Spleen (tissue), 11 donors: ENCODE measurements at regions not wholly inside any gene's neighbourhood (a gene's known extent, or its start where the extent isn't known, plus 50 kb on each side); places are given as distances from the start of the nearest gene placed in this dataset.
A peak's percentile ranks its signal among the peaks of the same experiment; 100 is the strongest.

Experiments used
- DNase-seq: peaks from one replicate; pipeline ENCODE4 v3.0.0-alpha.2; 2020
- H3K27ac ChIP-seq, 8 donors: fragments of 200-600 bp; sonication (generic) in 7 of 8; 1 replicate in 4 of 8; 2 replicates in 4 of 8; pipeline versions ENCODE4 v1.5.0 to v1.8.0; 2016 to 2021; ENCODE audit warnings: inconsistent platforms in 4 of 8, mild to moderate bottlenecking in 4 of 8, moderate library complexity in 1 of 8
- H3K27me3 ChIP-seq, 7 donors: fragments of 200-600 bp; sonication (generic) in 6 of 7; replicated peaks in 1 of 7; 1 replicate in 4 of 7; 2 replicates in 3 of 7; pipeline versions ENCODE4 v1.5.0 to v1.8.0; 2016 to 2021; ENCODE audit warnings: inconsistent platforms in 3 of 7, mild to moderate bottlenecking in 1 of 7
- H3K36me3 ChIP-seq, 6 donors: fragments of 200-600 bp; sonication (generic) in 5 of 6; 1 replicate in 4 of 6; 2 replicates in 2 of 6; pipeline versions ENCODE4 v1.5.0 to v1.8.0; 2016 to 2021; ENCODE audit warnings: inconsistent platforms in 2 of 6
- H3K4me1 ChIP-seq, 6 donors: fragments of 200-600 bp; sonication (generic) in 5 of 6; 1 replicate in 3 of 6; 2 replicates in 3 of 6; pipeline versions ENCODE4 v1.5.0 to v1.8.0; 2016 to 2021; ENCODE audit warnings: inconsistent platforms in 3 of 6
- H3K4me3 ChIP-seq, 8 donors: fragments of 200-600 bp; sonication (generic) in 7 of 8; 1 replicate in 4 of 8; 2 replicates in 4 of 8; pipeline versions ENCODE4 v1.5.0 to v1.8.0; 2016 to 2021; ENCODE audit warnings: inconsistent platforms in 4 of 8, mild to moderate bottlenecking in 4 of 8, moderate library complexity in 2 of 8
- H3K9me3 ChIP-seq, 8 donors: fragments of 200-600 bp; sonication (generic) in 7 of 8; 1 replicate in 4 of 8; 2 replicates in 4 of 8; pipeline versions ENCODE4 v1.5.0 to v1.8.0; 2016 to 2021; ENCODE audit warnings: inconsistent platforms in 4 of 8
- CTCF ChIP-seq, 11 experiments: fragments of 200-600 bp in 7 of 11; fragments of 450-650 bp in 4 of 11; sonication (generic) in 4 of 11; IDR thresholded peaks in 8 of 11; conservative IDR thresholded peaks in 3 of 11; 1 replicate in 7 of 11; 2 replicates in 4 of 11; pipeline versions ENCODE4 v1.4.0 to v1.8.0; 2016 to 2021; ENCODE audit warnings: antibody characterized with exemption in 11 of 11, inconsistent platforms in 4 of 11, mild to moderate bottlenecking in 1 of 11
- POLR2A ChIP-seq, 3 donors: fragments of 450-650 bp; IDR thresholded peaks; one replicate each; pipeline ENCODE4 v1.5.1; 2017; ENCODE audit warnings: antibody characterized with exemption in 3 of 3, mild to moderate bottlenecking in 1 of 3
- POLR2AphosphoS5 ChIP-seq, 3 donors: sonication (generic); formaldehyde crosslinking; IDR thresholded peaks; one replicate each; pipeline ENCODE4 v1.5.1; 2017; ENCODE audit warnings: antibody characterized with exemption in 3 of 3
- WGBS, 5 donors: extraction: QIAGEN DNeasy Blood & Tissue Kit in 3 of 5; methylation state at CpG; one replicate each; pipeline versions ENCODE4 v1.1.5 to v1.1.7; 2013 to 2018; 5-methylcytosine and 5-hydroxymethylcytosine counted together
- intact Hi-C: fragments of 100-400 bp; cut with DNase I; formaldehyde crosslinking; loops from one replicate; pipeline ENCODE4 v1.15.0; 2023; ENCODE audit warnings: low total_unique reads
- donor health status: healthy with polysubstance abuse.
- donor health status: DM: no; HTN: no; CAD: no; lungs with moderate emphysema.
- donor health status: DM: no; HTN: no; CAD: no.
- donor health status: Bipolar disorder and iron deficiency.
- donor health status: healthy.
- donor health status: DM: no; HTN: no; CAD: no.
- donor health status: DM: yes; HTN: yes; CAD: no.

- intact Hi-C loops: no loop called here
- no peak for DNase-seq
- no peaks in the 10 kb centered on the region for H3K9me3 ChIP-seq
- H3K36me3 ChIP-seq: no peaks in the 10 kb centered on the region
- H3K4me1 ChIP-seq: peaks cover 6 to 33% (median 21%) of the 10 kb centered on the region in 6 donors
- no peak overlapping the region for H3K4me3 ChIP-seq
- no peaks in the 10 kb centered on the region for H3K27me3 ChIP-seq
- 21 to 38% (median 29%) methylated on average over 2 of the region's 2 CpGs for WGBS, 5 donors
- TF ChIP-seq POLR2A (IDR thresholded peaks at IDR 0.05): no peak
- TF ChIP-seq POLR2AphosphoS5 (IDR thresholded peaks at IDR 0.05): no peak
- no peak for TF ChIP-seq CTCF (IDR thresholded peaks at IDR 0.05 in 8 of 11, conservative IDR thresholded peaks at IDR 0.05 in 3 of 11)
- peak overlapping the region in 7 of 8 donors; percentile 42 to 75 (median 54) for H3K27ac ChIP-seq
These were observed 270.5 kb downstream of the DUSP6 start for GRCh38 chr12:89081719-89082369.

GRCh38 chr12:89080793-89081465 lies 271.4 kb downstream of the DUSP6 start:
- DNase-seq: no peak
- no peaks in the 10 kb centered on the region for H3K9me3 ChIP-seq
- TF ChIP-seq POLR2A (IDR thresholded peaks at IDR 0.05) (no peak), CTCF (IDR thresholded peaks at IDR 0.05 in 8 of 11, conservative IDR thresholded peaks at IDR 0.05 in 3 of 11) (no peak), POLR2AphosphoS5 (IDR thresholded peaks at IDR 0.05) (no peak)
- WGBS, 5 donors: 62 to 78% (median 66%) methylated on average over 3 of the region's 3 CpGs
- peak overlapping the region in 7 of 8 donors; percentile 39 to 75 (median 54) for H3K27ac ChIP-seq
- H3K36me3 ChIP-seq: no peaks in the 10 kb centered on the region
- no peaks in the 10 kb centered on the region for H3K27me3 ChIP-seq
- peaks cover 6 to 33% (median 22%) of the 10 kb centered on the region in 6 donors for H3K4me1 ChIP-seq
- intact Hi-C loops: no loop called here
- H3K4me3 ChIP-seq: no peak overlapping the region

- Histone ChIP-seq H3K9me3 (no peaks in the 10 kb centered on the region), H3K27ac (no peak overlapping the region), H3K27me3 (no peaks in the 10 kb centered on the region), H3K4me1 (peaks cover 0 to 12% (median 7%) of the 10 kb centered on the region in 6 donors), H3K4me3 (no peak overlapping the region), H3K36me3 (no peaks in the 10 kb centered on the region)
- intact Hi-C loops: no loop called here
- no peak for TF ChIP-seq POLR2A (IDR thresholded peaks at IDR 0.05)
- TF ChIP-seq CTCF (IDR thresholded peaks at IDR 0.05 in 8 of 11, conservative IDR thresholded peaks at IDR 0.05 in 3 of 11): no peak
- no peak for TF ChIP-seq POLR2AphosphoS5 (IDR thresholded peaks at IDR 0.05)
- no peak for DNase-seq
- WGBS, 5 donors: 92 to 97% (median 93%) methylated on average over 2 of the region's 2 CpGs
These were observed 276.3 kb downstream of the DUSP6 start for GRCh38 chr12:89075880-89076540.

- intact Hi-C loops: no loop called here
- Histone ChIP-seq H3K27ac (no peak overlapping the region), H3K36me3 (no peaks in the 10 kb centered on the region), H3K27me3 (no peaks in the 10 kb centered on the region), H3K9me3 (no peaks in the 10 kb centered on the region), H3K4me3 (no peak overlapping the region), H3K4me1 (peaks cover 0 to 6% (median 2%) of the 10 kb centered on the region in 6 donors)
- TF ChIP-seq CTCF (IDR thresholded peaks at IDR 0.05 in 8 of 11, conservative IDR thresholded peaks at IDR 0.05 in 3 of 11): no peak
- no peak for TF ChIP-seq POLR2AphosphoS5 (IDR thresholded peaks at IDR 0.05)
- TF ChIP-seq POLR2A (IDR thresholded peaks at IDR 0.05): no peak
- DNase-seq: no peak
These were observed 278.6 kb downstream of the DUSP6 start for GRCh38 chr12:89073659-89074058.
